CD4-positive, alpha-beta T cell treated with Interleukin-10 for 1 hour (primary cell): ENCODE measurements at regions not wholly inside any gene's neighbourhood (a gene's known extent, or its start where the extent isn't known, plus 50 kb on each side); places are given as distances from the start of the nearest gene placed in this dataset.
"Not testable (repeated sequence)": the region's sequence is repeated elsewhere in the genome, so short reads cannot be mapped to it uniquely, and the experiment has no call there.

Source experiments
- DNase-seq: peaks from one replicate; pipeline ENCODE4 v3.0.0-alpha.2; 2020

- DNase-seq = no peak
Measured at GRCh38 chr4:123603165-123603564, 206.6 kb downstream of the SPRY1 start.

- not testable (repeated sequence) for DNase-seq
Measured at GRCh38 chr4:123605797-123606196, 209.2 kb downstream of the SPRY1 start.

- no peak for DNase-seq
Measured at GRCh38 chr4:123606336-123606735, 209.7 kb downstream of the SPRY1 start.

- DNase-seq = peak; percentile 16
Measured at GRCh38 chr4:123606946-123607542, 210.4 kb downstream of the SPRY1 start.

GRCh38 chr4:123609829-123610228 lies 213.2 kb downstream of the SPRY1 start:
- DNase-seq = no peak

- no peak for DNase-seq
Measured at GRCh38 chr4:123613586-123614344, 217.2 kb downstream of the SPRY1 start.

- DNase-seq = no peak
Measured at GRCh38 chr4:123615901-123616300, 219.3 kb downstream of the SPRY1 start.

- peak; percentile 75 for DNase-seq
Measured at GRCh38 chr4:123616951-123617461, 220.4 kb downstream of the SPRY1 start.

- no peak for DNase-seq
Measured at GRCh38 chr4:123617791-123618190, 221.2 kb downstream of the SPRY1 start.

- DNase-seq = no peak
Measured at GRCh38 chr4:123618606-123619005, 222.0 kb downstream of the SPRY1 start.

- no peak for DNase-seq
Measured at GRCh38 chr4:123619326-123619725, 222.7 kb downstream of the SPRY1 start.

- DNase-seq = no peak
Measured at GRCh38 chr4:123619895-123620294, 223.3 kb downstream of the SPRY1 start.

- no peak for DNase-seq
Measured at GRCh38 chr4:123621072-123621705, 224.6 kb downstream of the SPRY1 start.

- no peak for DNase-seq
Measured at GRCh38 chr4:123622572-123622971, 226.0 kb downstream of the SPRY1 start.

- DNase-seq = no peak
Measured at GRCh38 chr4:123623611-123624010, 227.0 kb downstream of the SPRY1 start.

GRCh38 chr4:123624959-123625358 lies 228.4 kb downstream of the SPRY1 start:
- no peak for DNase-seq

- no peak for DNase-seq
Measured at GRCh38 chr4:123628288-123628687, 231.7 kb downstream of the SPRY1 start.

GRCh38 chr4:123631786-123632692 lies 235.4 kb downstream of the SPRY1 start:
- no peak for DNase-seq

GRCh38 chr4:123632693-123633030 lies 236.1 kb downstream of the SPRY1 start:
- no peak for DNase-seq

GRCh38 chr4:123638834-123639233 lies 242.2 kb downstream of the SPRY1 start:
- no peak for DNase-seq

- no peak for DNase-seq
Measured at GRCh38 chr4:123640271-123640670, 243.7 kb downstream of the SPRY1 start.

- DNase-seq = no peak
Measured at GRCh38 chr4:123640824-123641223, 244.2 kb downstream of the SPRY1 start.

GRCh38 chr4:123643691-123644090 lies 247.1 kb downstream of the SPRY1 start:
- no peak for DNase-seq
